Motor neuron (in vitro differentiated cells): ENCODE measurements at regions not wholly inside any gene's neighbourhood (a gene's known extent, or its start where the extent isn't known, plus 50 kb on each side); places are given as distances from the start of the nearest gene placed in this dataset.
A peak's percentile ranks its signal among the peaks of the same experiment; 100 is the strongest.
"Not testable (repeated sequence)": the region's sequence is repeated elsewhere in the genome, so short reads cannot be mapped to it uniquely, and the experiment has no call there.

Source experiments
- ATAC-seq, 8 experiments: fragments of 200-7000 bp; cut with Tn5 transposase; replicated peaks in 6 of 8; 2 replicates each; pipeline ENCODE4 v1.8.0; 2021; ENCODE audit warnings: mild to moderate bottlenecking in 8 of 8, moderate library complexity in 8 of 8
- H3K27ac ChIP-seq, 2 donors: fragments of 250-450 bp; sonication (Bioruptor Pico); 2 replicates each; pipeline ENCODE4 v1.9.0; 2021; ENCODE audit warnings: antibody characterized with exemption in 2 of 2, mild to moderate bottlenecking in 2 of 2, moderate library complexity in 1 of 2
- H3K4me1 ChIP-seq, 2 donors: fragments of 250-450 bp; sonication (Bioruptor Pico); replicated peaks in 1 of 2; 2 replicates each; pipeline ENCODE4 v1.6.1; 2021; ENCODE audit warnings: antibody characterized with exemption in 2 of 2, mild to moderate bottlenecking in 2 of 2, moderate library complexity in 1 of 2
- H3K4me3 ChIP-seq, 5 donors: fragments of 250-450 bp; sonication (Bioruptor Pico); 2 replicates each; pipeline ENCODE4 v1.9.0; 2021; ENCODE audit warnings: antibody characterized with exemption in 5 of 5, mild to moderate bottlenecking in 5 of 5, moderate library complexity in 4 of 5
- WGBS, 10 experiments: fragments of 450-650 bp; shearing (Covaris generic); methylation state at CpG; one replicate each; pipeline ENCODE4 v1.0.0; 2022; 5-methylcytosine and 5-hydroxymethylcytosine counted together
- in situ Hi-C, 9 experiments: fragments of 400-800 bp; cut with MboI; loops; one replicate each; pipeline ENCODE4 v1.15.0; 2021; ENCODE audit warnings: low sequenced_read_pairs in 9 of 9, low pct_unique_long_range_greater_than_20kb in 2 of 9; ENCODE audit not compliant: unreplicated experiment in 9 of 9

DNA sequence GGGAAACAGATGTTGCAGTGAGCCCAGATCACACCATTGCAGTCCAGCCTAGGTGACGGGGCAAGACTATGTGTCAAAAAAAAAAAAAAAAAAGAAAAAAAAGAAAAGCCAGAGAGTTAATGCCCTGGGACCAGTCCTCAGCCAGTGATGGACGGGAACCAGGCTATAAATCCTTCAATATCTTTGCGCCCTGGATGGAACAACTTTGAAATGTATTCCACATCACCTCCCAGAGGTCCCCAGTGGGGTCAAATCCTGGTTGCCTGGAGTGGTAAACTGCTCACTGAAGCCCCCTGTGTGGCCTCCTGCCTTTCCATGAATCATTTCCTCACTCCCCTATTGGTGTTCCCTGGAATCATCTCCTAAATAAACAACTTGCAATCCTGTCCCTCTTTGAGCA is 166.9 kb downstream of the DEFB131A start:
- no peaks in the 10 kb centered on the region for H3K4me1 ChIP-seq

GRCh38 chr4:9636411-9636810 is 145.0 kb upstream of the DRD5 start:
- ATAC-seq, H3K27ac ChIP-seq, H3K4me3 ChIP-seq, H3K4me1 ChIP-seq, in situ Hi-C loops: not testable (repeated sequence)
- 0 to 100% (median 59%) methylated on average over 1 to 3 of the region's 3 CpGs; no CpG with 5 or more reads in 2 of the 10 experiments for WGBS, 10 experiments

More for the DNA sequence above, 166.9 kb downstream of the DEFB131A start:
- in situ Hi-C loops = no loop called here
- ATAC-seq = no peak
- 0 to 80% (median 0%) methylated on average over 1 to 3 of the region's 3 CpGs; no CpG with 5 or more reads in 5 of the 10 experiments for WGBS, 10 experiments
- no peak overlapping the region for H3K27ac ChIP-seq
- H3K4me3 ChIP-seq = no peak overlapping the region

DNA sequence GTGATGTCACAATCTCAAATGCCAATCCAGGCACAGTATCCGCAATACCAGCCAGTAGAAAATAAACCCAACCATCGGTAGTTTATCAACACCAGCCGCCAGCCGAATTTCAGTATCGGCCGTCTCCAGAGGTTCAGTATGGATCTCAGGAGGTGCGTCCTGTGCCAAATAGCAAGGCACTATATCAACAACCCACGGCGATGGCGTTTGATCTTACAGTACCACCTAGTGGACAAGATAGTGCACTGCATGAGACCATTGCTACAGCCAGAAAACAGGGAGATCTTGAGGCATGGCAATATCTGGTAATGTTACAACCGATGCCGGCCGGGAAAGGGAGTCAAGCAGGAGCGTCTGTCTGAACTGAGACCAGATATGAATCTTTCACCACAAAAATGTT is 121.8 kb upstream of the DRD5 start:
- H3K27ac ChIP-seq, ATAC-seq, in situ Hi-C loops, H3K4me3 ChIP-seq, H3K4me1 ChIP-seq: not testable (repeated sequence)
- no CpG with 5 or more reads among the region's 14 CpGs for WGBS, 10 experiments

DNA sequence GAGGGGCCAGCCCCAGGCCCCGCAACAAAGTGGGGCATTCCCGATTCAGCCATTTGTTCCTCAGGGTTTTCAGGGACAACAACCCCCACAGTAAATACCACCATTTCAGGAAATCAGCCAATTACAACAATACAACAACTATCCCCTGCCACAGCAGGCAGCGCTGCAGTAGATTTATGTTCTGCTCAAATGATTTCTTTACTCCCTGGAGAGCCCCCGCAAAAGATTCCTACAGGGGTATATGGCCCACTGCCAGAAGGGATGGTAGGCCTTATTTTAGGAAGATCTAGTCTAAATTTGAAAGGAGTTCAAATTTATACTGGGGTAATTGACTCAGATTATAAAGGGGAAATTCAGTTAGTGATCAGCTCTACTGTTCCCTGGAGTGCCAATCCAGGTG is 120.5 kb upstream of the DRD5 start:
- H3K27ac ChIP-seq, H3K4me3 ChIP-seq, in situ Hi-C loops, H3K4me1 ChIP-seq, ATAC-seq: not testable (repeated sequence)
- WGBS, 10 experiments = 100% methylated on average over 1 of the region's 4 CpGs; no CpG with 5 or more reads in 7 of the 10 experiments

GRCh38 chr4:9670725-9671124 is 110.7 kb upstream of the DRD5 start:
- not testable (repeated sequence) for H3K4me3 ChIP-seq

GRCh38 chr4:9677357-9677756 is 104.1 kb upstream of the DRD5 start:
- H3K4me1 ChIP-seq, H3K4me3 ChIP-seq, in situ Hi-C loops, ATAC-seq, H3K27ac ChIP-seq: not testable (repeated sequence)
- WGBS, 10 experiments = 73 to 100% (median 90%) methylated on average over 1 to 3 of the region's 10 CpGs; no CpG with 5 or more reads in 4 of the 10 experiments

More at GRCh38 chr4:9670725-9671124, 110.7 kb upstream of the DRD5 start:
- H3K4me1 ChIP-seq, ATAC-seq, in situ Hi-C loops, H3K27ac ChIP-seq: not testable (repeated sequence)
- 96% methylated on average over 5 of the region's 11 CpGs; no CpG with 5 or more reads in 9 of the 10 experiments for WGBS, 10 experiments

DNA sequence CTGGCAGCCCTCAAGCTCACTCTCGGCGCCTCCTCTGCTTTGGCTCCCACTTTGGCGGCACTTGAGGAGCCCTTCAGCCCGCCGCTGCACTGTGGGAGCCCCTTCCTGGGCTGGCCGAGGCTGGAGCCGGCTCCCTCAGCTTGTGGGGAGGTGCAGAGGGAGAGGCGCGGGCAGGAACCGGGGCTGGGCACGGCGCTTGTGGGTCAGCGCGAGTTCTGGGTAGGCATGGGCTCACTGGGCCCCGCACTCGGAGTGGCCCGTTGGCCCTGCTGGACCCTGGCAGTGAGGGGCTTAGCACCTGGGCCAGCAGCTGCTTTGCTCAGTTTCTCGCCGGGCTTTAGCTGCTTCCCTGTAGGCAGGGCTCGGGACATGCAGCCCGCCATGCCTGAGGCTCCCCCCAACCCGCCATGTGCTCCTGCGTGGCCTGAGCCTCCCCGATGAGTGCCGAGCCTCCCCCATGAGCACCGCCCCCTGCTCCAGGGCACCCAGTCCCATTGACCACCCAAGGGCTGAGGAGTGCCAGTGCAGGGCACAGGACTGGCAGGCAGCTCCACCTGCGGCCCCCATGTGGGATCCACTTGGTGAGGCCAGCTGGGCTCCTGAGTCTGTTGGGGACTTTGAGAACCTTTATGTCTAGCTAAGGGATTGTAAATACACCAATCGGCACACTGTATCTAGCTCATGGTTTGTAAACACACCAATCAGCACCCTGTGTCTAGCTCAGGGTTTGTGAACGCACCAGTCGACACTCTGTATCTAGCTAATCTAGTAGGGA is 101.5 kb upstream of the DRD5 start:
- in situ Hi-C loops = no loop called here
- WGBS, 10 experiments = 50 to 100% (median 90%) methylated on average over 1 to 7 of the region's 30 CpGs; no CpG with 5 or more reads in 5 of the 10 experiments
- Histone ChIP-seq H3K4me1 (no peaks in the 10 kb centered on the region), H3K4me3 (no peak overlapping the region), H3K27ac (no peak overlapping the region)
- no peak for ATAC-seq

GRCh38 chr4:9683174-9683573 is 98.3 kb upstream of the DRD5 start:
- H3K4me1 ChIP-seq, H3K4me3 ChIP-seq, in situ Hi-C loops, H3K27ac ChIP-seq, ATAC-seq: not testable (repeated sequence)
- 0 to 100% (median 63%) methylated on average over 1 to 4 of the region's 5 CpGs; no CpG with 5 or more reads in 2 of the 10 experiments for WGBS, 10 experiments

DNA sequence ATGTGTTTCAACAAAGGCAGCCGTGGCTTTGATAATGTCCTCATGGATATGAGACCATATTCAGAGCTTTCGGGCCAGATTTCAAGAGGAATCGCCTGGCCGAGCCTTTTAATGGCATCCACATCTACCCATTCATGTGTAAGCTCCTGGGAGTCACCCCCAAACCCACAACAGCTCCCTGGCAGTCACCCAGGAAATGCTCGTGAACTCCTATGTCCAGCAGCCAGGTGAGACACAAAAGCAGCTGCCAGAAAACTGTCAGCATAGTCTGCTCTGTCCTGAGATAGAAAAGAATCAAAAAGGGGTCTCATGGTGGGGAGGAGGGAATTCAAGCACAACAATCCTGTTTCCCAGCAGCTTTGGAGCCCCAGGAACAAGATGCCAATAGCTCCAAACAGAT is 96.4 kb upstream of the DRD5 start:
- H3K27ac ChIP-seq, in situ Hi-C loops, H3K4me1 ChIP-seq, H3K4me3 ChIP-seq, ATAC-seq: not testable (repeated sequence)
- 40 to 88% (median 68%) methylated on average over 1 to 3 of the region's 5 CpGs; no CpG with 5 or more reads in 5 of the 10 experiments for WGBS, 10 experiments

DNA sequence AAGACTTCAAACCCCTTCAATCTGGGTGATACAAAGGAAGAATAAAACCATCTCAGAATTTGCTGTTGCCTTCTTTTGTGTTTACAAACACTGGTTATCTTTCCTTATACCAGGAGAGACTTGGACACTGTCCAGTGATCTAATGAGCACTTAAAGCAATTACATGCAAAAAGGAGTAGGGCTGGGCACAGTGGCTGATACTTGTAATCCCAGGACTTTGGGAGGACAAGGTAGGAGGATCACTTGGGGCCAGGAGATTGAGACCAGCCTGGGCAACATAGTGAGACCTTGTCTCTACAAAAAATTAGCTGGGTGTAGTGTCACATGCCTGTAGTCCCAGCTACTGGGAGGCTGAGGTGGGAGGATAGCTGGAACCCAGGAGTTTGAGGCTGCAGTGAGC is 95.7 kb upstream of the DRD5 start:
- no peak for ATAC-seq
- Histone ChIP-seq H3K4me3 (no peak overlapping the region), H3K4me1 (peaks cover 0 to 7% of the 10 kb centered on the region in 2 donors), H3K27ac (no peak overlapping the region)
- in situ Hi-C loops = no loop called here

DNA sequence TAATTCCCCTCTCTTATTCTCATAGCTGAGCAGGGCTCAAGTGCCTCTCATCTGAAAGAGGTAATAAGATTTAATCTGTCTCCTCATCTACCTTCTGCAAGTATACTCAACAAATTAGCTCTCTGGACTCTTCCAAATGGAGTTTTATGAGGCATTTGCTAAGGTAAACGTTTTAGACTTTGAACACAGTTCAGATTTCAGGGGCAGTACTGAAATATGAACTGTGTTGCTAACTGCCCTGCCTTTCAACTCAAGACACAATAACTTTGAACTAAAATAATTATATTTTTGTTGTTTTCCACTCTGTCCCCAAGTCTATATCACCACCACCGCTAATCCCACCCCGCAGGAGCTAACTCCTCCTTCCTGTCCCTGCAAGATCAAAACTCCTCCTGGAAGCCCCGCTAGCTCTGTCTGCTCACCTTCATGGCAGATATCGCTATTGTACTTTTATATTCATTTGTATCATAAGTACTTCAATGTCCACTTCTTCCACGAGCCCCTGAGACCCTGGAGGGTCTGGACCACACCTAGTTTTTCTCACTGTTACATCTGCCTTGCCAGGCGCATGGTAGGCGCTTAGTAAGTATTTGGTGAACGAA is 90.7 kb upstream of the DRD5 start:
- 0 to 72% (median 46%) methylated on average over 1 to 8 of the region's 9 CpGs; no CpG with 5 or more reads in 1 of the 10 experiments for WGBS, 10 experiments

DNA sequence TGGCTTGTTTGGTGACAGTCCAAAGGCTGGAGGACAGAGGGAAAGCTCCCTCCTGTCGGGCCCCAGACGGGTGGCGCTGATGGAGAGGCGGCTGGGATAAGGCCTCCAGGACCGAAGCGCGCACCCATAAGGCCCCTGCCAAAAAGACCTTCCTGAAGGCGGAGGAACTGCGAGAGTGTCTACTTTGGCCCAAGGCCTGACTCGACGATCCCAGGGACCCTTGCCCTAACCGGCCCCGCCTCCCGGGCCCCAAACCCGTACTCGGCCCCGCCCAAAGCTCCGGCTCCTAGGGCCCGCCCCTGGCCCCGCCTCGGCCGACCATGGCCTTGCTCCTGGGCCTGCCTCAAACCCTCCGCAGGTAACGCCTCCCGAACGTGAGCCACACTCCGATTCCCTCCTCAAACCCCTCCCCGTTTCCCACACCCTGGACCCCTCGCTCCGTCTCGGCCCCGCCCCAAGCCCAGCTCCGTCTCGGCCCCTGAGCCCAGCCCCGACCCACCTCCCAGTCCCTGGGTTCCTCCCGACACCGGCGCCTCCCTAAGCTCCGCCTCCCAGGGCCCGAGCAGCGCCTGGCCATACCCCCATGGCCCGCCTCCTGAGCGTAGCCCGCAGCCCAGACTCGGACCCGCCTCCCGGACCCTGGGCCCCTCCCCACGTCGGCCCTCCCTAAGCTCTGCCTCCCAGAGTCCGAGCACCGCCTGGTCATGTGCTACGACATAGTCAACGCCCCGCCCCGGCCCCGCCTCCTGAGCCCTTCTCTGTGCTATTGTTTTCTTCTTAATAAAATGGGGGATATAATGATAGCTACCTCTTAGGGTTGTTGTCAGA is 90.0 kb upstream of the DRD5 start:
- in situ Hi-C loops = no loop called here
- WGBS, 10 experiments = no CpG with 5 or more reads among the region's 56 CpGs
- Histone ChIP-seq H3K4me1 (peaks cover 3% of the 10 kb centered on the region in 2 donors), H3K4me3 (peak overlapping the region; percentile 30 to 47 (median 43)), H3K27ac (no peak overlapping the region)
- peak; percentile 100 for ATAC-seq

More for the DNA sequence above, 90.7 kb upstream of the DRD5 start:
- H3K4me1 ChIP-seq, H3K27ac ChIP-seq, in situ Hi-C loops, ATAC-seq: not testable (repeated sequence)
- peak overlapping the region; percentile 30 to 47 (median 43) for H3K4me3 ChIP-seq
